Astrocyte of the spinal cord (primary cell): ENCODE measurements at regions not wholly inside any gene's neighbourhood (a gene's known extent, or its start where the extent isn't known, plus 50 kb on each side); places are given as distances from the start of the nearest gene placed in this dataset.
"Not testable (repeated sequence)": the region's sequence is repeated elsewhere in the genome, so short reads cannot be mapped to it uniquely, and the experiment has no call there.

Experiments used
- DNase-seq: peaks from one replicate; pipeline ENCODE4 v3.0.0; 2011; ENCODE audit warnings: low read depth, low spot score
- H3K4me3 ChIP-seq: 2 replicates; pipeline ENCODE4 v1.5.1; 2011; ENCODE audit warnings: low read depth, mild to moderate bottlenecking, low read length, moderate library complexity
- in situ Hi-C: cut with HindIII; loops from 2 replicates; pipeline ENCODE4 v1.10.0; 2017; ENCODE audit warnings: low sequenced_read_pairs
- TF ChIP-seq, protein P1 (sequence below): IDR thresholded peaks from 2 replicates; pipeline ENCODE4 v1.5.1; 2012; ENCODE audit warnings: low read depth, mild to moderate bottlenecking, low read length, inconsistent platforms

DNA sequence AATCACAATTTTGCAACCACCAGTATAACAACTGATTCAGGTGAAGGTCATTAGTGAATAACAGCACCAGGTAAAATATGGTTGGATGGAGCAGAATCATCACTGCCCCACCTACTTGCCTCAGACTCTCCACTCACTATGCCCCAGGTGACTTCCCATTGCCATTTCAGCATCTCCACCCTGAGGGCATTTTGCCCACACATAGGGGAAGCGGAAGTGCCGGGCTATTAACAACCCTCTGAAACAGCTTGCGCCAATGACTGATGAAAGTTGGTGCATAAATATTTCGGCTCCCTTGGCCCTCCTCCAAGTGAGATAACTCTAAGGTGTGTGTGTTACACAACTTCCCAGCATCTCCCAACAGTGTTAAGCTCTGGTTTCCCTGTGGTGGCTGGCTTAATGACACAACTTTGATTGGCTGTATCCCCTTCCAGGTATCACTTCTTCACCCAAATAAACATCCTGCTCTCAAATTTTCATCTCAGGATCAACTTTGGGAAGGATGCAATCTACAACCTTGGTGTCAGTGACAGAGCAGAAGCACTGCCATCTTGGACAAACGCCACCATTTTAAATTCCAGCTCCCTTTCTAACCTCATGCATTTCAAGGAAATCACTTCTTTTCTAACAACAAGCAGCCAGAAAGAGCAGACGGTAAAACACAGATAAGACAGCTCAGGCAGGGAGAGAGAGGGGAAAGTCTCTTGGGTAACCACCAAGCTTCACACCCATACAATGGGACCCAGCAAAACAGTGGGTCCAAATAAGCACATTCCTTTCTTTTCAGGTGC is 73.6 kb upstream of the PPP2R5C start:
- no peak overlapping the region for H3K4me3 ChIP-seq
- TF ChIP-seq, protein P1, sequence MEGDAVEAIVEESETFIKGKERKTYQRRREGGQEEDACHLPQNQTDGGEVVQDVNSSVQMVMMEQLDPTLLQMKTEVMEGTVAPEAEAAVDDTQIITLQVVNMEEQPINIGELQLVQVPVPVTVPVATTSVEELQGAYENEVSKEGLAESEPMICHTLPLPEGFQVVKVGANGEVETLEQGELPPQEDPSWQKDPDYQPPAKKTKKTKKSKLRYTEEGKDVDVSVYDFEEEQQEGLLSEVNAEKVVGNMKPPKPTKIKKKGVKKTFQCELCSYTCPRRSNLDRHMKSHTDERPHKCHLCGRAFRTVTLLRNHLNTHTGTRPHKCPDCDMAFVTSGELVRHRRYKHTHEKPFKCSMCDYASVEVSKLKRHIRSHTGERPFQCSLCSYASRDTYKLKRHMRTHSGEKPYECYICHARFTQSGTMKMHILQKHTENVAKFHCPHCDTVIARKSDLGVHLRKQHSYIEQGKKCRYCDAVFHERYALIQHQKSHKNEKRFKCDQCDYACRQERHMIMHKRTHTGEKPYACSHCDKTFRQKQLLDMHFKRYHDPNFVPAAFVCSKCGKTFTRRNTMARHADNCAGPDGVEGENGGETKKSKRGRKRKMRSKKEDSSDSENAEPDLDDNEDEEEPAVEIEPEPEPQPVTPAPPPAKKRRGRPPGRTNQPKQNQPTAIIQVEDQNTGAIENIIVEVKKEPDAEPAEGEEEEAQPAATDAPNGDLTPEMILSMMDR = no peak
- in situ Hi-C loops = no loop called here
- DNase-seq = no peak

DNA sequence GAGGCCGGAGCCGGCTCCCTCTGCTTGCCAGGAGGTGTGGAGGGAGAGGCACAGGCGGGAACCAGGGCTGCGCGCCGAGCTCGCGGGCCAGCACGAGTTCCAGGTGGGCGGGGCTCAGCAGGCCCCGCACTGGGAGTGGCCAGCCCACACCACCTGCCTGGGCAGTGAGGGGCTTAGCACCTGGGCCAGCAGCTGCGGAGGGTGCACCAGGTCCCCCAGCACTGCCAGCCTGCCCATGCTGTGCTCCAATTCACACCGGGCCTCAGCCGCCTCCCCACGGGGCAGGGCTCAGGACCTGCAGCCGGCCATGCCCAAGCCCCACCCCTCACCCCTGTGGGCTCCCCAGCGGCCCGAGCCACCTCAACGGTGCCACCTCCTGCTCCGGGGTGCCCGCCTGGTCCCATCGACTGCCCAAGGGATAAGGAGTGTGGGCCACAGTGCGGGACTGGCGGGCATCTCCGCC is 72.4 kb upstream of the PPP2R5C start:
- TF ChIP-seq, protein P1 = no peak
- in situ Hi-C loops = no loop called here
- no peak overlapping the region for H3K4me3 ChIP-seq
- no peak for DNase-seq

DNA sequence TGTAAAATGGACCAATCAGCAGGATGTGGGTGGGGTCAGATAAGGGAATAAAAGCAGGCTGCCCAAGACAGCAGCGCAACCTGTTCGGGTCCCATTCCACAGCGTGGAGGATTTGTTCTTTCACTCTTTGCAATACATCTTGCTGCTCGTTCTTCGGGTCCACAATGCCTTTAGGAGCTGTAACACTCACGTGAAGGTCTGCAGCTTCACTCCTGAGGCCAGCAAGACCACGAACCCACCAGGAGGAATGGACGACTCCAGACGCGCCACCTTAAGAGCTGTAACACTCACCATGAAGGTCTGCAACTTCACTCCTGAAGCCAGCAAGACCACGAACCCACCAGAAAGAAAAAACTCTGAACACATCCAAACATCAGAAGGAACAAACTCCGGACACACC is 71.5 kb upstream of the PPP2R5C start:
- in situ Hi-C loops, DNase-seq, H3K4me3 ChIP-seq: not testable (repeated sequence)

DNA sequence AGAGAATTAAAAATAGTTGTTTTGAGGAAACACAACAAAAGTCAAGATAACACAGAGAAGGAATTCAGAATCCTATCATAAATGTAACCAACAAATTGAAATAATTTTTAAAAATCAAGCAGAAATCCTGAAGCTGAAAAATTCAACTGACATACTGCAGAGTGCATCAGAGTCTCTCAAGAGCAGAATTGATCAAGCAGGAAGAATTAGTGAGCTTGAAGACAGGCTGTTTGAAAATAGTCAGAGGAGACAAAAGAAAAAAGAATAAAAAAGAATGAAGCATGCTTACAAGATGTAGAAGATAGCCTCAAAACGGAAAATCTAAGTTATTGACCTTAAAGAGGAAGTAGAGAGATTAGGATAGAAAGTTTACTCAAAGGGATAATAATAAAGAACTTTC is 65.8 kb upstream of the PPP2R5C start:
- H3K4me3 ChIP-seq = no peak overlapping the region
- TF ChIP-seq, protein P1 = no peak
- no peak for DNase-seq
- in situ Hi-C loops = no loop called here

DNA sequence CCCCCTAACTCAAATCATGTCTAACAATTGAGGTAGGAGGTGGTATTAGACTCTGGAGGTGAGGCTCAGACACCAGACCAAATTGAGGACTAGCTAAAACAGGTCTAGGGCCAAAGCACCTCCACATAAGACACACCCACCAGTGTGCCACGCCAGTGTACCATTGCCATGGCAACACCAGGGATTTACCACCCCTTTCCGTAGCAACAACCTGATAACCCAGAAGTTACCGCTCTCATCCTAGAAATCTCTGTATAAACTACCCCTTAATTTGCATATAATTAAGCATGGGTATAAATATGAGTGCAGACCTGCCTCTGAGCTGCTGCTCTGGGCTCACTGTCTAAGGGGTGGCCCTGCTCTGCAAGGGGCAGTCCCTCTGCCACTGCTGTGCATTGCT is 57.4 kb upstream of the PPP2R5C start:
- DNase-seq = no peak
- TF ChIP-seq, protein P1 = no peak
- H3K4me3 ChIP-seq = no peak overlapping the region
- in situ Hi-C loops = no loop called here

DNA sequence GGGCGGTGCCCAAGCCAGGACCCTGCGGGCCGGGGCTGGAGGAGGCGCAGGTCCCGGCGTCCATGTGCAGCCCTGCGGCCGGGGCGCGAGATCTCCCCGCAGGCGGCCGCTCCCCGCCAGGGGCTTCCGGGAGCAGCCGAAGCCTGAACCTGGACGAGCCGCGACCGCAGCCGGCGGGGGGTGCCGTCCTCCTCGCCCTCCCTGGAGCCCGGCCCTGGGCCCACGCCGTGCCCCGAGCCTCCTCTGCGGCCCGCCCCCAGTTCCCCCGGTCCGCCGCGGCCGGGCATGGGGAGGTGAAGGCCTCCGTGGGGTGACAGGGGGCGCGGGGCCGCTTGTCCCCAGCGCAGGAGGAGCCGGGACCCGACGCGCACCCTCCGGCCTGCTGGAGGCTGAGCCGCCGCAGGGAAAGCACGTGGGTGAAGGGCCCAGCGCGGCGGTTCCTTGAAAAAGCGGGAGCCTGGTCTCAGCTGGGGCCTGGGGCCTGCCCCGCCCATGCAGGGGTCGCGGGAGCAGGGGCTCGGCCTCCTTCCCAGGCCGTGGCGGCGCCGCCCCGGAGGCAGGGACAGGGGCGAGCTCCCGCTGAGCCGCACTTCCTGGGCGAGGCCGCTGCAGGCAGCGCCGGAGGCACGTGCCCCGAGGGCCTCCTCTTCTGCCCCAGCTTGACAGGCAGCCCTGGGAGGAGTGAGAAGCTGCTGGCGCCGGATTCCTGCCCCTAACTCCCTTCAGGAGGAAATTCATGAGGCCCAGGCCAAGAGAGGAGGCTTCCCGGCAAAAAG is 55.6 kb upstream of the PPP2R5C start:
- no peak overlapping the region for H3K4me3 ChIP-seq
- in situ Hi-C loops = no loop called here
- TF ChIP-seq, protein P1 = no peak
- DNase-seq = peak; percentile 8

DNA sequence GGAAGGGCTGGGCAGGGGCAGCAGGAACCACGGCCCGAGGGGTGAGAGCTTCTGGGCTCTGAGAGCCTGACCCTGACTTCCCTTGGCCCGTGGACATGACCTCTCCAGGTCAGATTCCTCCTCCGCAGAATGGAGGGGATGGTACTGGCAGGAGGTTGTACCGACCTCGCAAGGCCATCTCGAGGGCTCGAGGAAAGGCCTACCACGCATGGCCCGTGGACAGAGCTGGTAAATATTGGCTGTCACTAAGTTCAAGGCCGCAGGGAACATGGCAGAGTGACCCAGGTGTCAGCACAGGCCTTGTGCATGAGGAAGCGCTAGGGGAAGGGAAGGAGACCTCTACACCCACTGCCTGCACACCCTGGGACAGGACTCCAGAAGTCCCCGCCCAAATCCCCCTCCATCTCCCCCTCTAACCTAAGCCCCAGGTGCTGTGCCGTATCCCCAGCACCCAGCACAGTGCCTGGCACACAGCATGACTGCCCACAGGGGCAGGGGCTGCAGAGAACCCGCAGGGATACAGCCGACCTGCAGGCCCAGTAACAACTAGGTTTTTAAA is 54.9 kb upstream of the PPP2R5C start:
- TF ChIP-seq, protein P1 = no peak
- H3K4me3 ChIP-seq = no peak overlapping the region
- in situ Hi-C loops = no loop called here
- DNase-seq = no peak
